Cerebellar cortex (tissue), 1 donor: ENCODE measurements at regions not wholly inside any gene's neighbourhood (a gene's known extent, or its start where the extent isn't known, plus 50 kb on each side); places are given as distances from the start of the nearest gene placed in this dataset.

Source experiments
- DNase-seq: peaks from one replicate; pipeline ENCODE4 v3.0.0-alpha.2; 2015; ENCODE audit warnings: low spot score

GRCh38 chr10:116006508-116006907, 266.5 kb downstream of the GFRA1 start:
- no peak for DNase-seq

GRCh38 chr10:116005301-116005700, 267.7 kb downstream of the GFRA1 start:
- no peak for DNase-seq

GRCh38 chr10:116002735-116003134, 270.3 kb downstream of the GFRA1 start:
- DNase-seq, result no peak

- DNase-seq, result no peak
These were observed 271.0 kb downstream of the GFRA1 start for GRCh38 chr10:116001976-116002375.

- peak; percentile 1 for DNase-seq
These were observed 271.6 kb downstream of the GFRA1 start for GRCh38 chr10:116001262-116001857.

- DNase-seq, result no peak
These were observed 272.7 kb downstream of the GFRA1 start for GRCh38 chr10:116000151-116000842.
